Lung (tissue), 11 donors: ENCODE measurements at regions not wholly inside any gene's neighbourhood (a gene's known extent, or its start where the extent isn't known, plus 50 kb on each side); places are given as distances from the start of the nearest gene placed in this dataset.

Experiments used
- ATAC-seq: fragments of 200-7000 bp; cut with Tn5 transposase; one replicate; pipeline ENCODE4 v1.9.1; 2020; ENCODE audit warnings: moderate number of reproducible peaks; ENCODE audit not compliant: insufficient read depth, low FRiP score
- DNase-seq, 3 donors: peaks; one replicate each; pipeline ENCODE4 v3.0.0-alpha.2; 2013 to 2017
- H3K27ac ChIP-seq, 2 donors: one replicate each; pipeline ENCODE4 v1.5.1; 2013; ENCODE audit warnings: mild to moderate bottlenecking in 2 of 2, moderate library complexity in 2 of 2, control low read depth in 1 of 2, inconsistent platforms in 1 of 2, low read depth in 1 of 2, low read length in 1 of 2
- H3K27me3 ChIP-seq, 3 donors: one replicate each; pipeline ENCODE4 v1.5.1; 2013; ENCODE audit warnings: low read length in 2 of 3; ENCODE audit not compliant: control insufficient read depth in 3 of 3, insufficient read depth in 3 of 3
- H3K36me3 ChIP-seq, 4 donors: one replicate each; pipeline ENCODE4 v1.5.1; 2013; ENCODE audit warnings: low read length in 4 of 4, mild to moderate bottlenecking in 1 of 4, moderate library complexity in 1 of 4; ENCODE audit not compliant: control insufficient read depth in 4 of 4, insufficient read depth in 4 of 4
- H3K4me1 ChIP-seq, 5 donors: one replicate each; pipeline ENCODE4 v1.5.1; 2013; ENCODE audit warnings: low read length in 5 of 5, mild to moderate bottlenecking in 2 of 5, moderate library complexity in 1 of 5; ENCODE audit not compliant: control insufficient read depth in 5 of 5, insufficient read depth in 5 of 5
- H3K4me3 ChIP-seq: one replicate; pipeline ENCODE4 v1.5.1; 2013; ENCODE audit warnings: mild to moderate bottlenecking, control low read depth, moderate library complexity
- H3K9ac ChIP-seq, 2 donors: one replicate each; pipeline ENCODE4 v1.5.1; 2013; ENCODE audit warnings: low read length in 2 of 2, control low read depth in 1 of 2; ENCODE audit not compliant: insufficient read depth in 1 of 2
- H3K9me3 ChIP-seq, 4 donors: one replicate each; pipeline ENCODE4 v1.5.1; 2013; ENCODE audit warnings: low read length in 3 of 4, mild to moderate bottlenecking in 1 of 4, moderate library complexity in 1 of 4; ENCODE audit not compliant: control insufficient read depth in 4 of 4, insufficient read depth in 3 of 4
- WGBS, 2 donors: extraction: QIAGEN DNeasy Blood & Tissue Kit; methylation state at CpG; one replicate each; pipeline ENCODE4 v1.1.7; 2013; 5-methylcytosine and 5-hydroxymethylcytosine counted together
- TF ChIP-seq, protein P1 (sequence below): IDR thresholded peaks from 2 replicates; pipeline ENCODE4 v1.5.1; 2012; ENCODE audit warnings: mild to moderate bottlenecking; ENCODE audit errors: control extremely low read depth, extremely low read depth
- donor health status: control.
- donor health status: control.
- donor health status: Bipolar disorder and iron deficiency.
- donor health status: healthy.
- donor health status: DM: yes; HTN: yes; CAD: no.

DNA sequence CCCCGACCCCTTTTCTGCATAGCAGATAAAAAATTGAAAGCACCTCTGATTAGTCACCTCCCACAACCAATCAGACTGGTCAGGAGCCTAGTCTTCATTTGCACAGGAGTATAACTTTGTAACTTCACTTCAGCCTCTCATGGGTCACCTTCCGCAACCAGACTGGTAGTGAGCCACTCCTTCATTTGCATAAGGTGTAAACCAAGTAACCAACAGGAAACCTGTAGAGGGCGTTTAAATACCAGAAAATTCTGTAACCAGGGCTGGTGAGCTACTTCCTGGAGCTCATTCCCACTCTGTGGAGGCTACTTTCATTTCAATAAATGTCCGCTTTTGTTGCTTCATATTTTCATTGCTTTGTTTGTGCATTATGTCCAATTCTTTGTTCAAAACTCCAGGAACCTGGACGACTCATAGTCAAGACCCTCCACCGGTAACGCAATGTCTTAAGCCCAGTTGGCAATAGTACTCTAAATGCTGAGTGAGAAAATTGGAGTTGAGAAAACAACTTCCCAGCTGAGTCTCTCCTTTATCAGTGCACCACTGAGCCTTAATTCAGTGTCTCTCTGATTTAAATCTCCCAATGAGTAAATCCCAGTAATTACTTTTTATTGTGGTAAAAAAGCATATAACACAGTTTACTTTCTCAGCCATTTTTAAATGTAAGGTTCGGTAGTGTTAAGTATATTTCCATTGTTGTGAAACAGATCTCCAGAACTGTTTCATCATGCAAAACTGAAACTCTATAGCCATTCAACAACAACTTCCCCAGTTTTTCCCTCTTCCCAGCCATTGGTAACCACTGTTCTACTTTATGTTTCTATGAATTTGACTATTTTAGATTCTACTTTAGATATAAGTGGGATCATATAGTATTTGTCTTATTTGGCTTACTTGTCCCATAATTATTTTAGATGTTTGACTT lies 392.7 kb upstream of the SLC8A1 start:
- Histone ChIP-seq H3K4me3 (no peak overlapping the region), H3K9ac (no peak overlapping the region), H3K4me1 (no peaks in the 10 kb centered on the region), H3K36me3 (no peaks in the 10 kb centered on the region), H3K27me3 (no peaks in the 10 kb centered on the region), H3K27ac (no peak overlapping the region), H3K9me3 (no peaks in the 10 kb centered on the region)
- 65 to 88% methylated on average over 8 of the region's 8 CpGs for WGBS, 2 donors
- DNase-seq = peak in 1 of 3 donors; percentile 4
- TF ChIP-seq, protein P1, sequence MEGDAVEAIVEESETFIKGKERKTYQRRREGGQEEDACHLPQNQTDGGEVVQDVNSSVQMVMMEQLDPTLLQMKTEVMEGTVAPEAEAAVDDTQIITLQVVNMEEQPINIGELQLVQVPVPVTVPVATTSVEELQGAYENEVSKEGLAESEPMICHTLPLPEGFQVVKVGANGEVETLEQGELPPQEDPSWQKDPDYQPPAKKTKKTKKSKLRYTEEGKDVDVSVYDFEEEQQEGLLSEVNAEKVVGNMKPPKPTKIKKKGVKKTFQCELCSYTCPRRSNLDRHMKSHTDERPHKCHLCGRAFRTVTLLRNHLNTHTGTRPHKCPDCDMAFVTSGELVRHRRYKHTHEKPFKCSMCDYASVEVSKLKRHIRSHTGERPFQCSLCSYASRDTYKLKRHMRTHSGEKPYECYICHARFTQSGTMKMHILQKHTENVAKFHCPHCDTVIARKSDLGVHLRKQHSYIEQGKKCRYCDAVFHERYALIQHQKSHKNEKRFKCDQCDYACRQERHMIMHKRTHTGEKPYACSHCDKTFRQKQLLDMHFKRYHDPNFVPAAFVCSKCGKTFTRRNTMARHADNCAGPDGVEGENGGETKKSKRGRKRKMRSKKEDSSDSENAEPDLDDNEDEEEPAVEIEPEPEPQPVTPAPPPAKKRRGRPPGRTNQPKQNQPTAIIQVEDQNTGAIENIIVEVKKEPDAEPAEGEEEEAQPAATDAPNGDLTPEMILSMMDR = no peak
- ATAC-seq = peak; percentile 82

DNA sequence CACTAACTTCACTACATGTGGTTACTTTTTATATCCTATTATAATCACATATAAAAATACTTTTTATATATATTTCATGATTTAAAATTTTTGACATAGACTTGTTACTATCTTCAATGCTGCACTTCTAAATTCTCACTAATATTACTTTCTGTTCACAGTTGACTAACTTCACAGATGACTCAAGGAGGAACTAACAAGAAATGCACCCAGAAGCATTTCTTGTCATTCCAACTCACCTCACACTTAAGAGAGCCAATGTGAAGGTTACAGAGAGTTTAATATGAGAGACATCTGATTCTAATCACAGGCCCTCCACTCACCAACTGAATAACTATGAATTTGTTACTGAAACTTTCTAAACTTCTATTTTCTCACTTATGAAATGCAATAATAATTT lies 399.8 kb upstream of the SLC8A1 start:
- H3K4me3 ChIP-seq = no peak overlapping the region
- no peak for ATAC-seq

DNA sequence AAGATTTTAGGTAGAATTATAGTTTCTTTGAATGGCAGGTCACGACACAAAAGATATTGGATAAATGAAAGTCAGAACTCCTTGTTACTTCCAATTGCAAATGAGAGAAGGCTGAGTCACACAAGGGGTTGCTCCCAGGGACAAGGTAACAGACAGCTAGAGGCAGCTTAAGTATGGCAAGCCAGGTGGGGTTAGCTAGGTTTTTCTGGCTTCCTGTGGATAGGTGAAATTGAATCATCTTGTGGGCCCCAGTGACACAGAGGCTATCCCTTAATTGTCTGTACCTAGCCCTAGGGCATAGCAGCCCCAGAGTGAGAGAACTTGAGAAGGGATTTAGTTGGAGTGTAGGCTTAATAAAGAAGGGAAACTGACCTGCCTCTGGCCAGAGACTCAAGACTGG lies 407.7 kb upstream of the SLC8A1 start:
- no peaks in the 10 kb centered on the region for H3K36me3 ChIP-seq
- H3K27me3 ChIP-seq = no peaks in the 10 kb centered on the region
- no peaks in the 10 kb centered on the region for H3K9me3 ChIP-seq
- H3K27ac ChIP-seq = no peak overlapping the region
- DNase-seq = no peak
- 92 to 96% methylated on average over 1 of the region's 1 CpG for WGBS, 2 donors
- H3K4me3 ChIP-seq = no peak overlapping the region
- ATAC-seq = no peak
- no peak overlapping the region for H3K9ac ChIP-seq
- H3K4me1 ChIP-seq = no peaks in the 10 kb centered on the region
- TF ChIP-seq, protein P1 = no peak

More for the DNA sequence above, 399.8 kb upstream of the SLC8A1 start:
- H3K9ac ChIP-seq = no peak overlapping the region
- H3K4me1 ChIP-seq = no peaks in the 10 kb centered on the region
- no peaks in the 10 kb centered on the region for H3K9me3 ChIP-seq
- TF ChIP-seq, protein P1 = no peak
- no peaks in the 10 kb centered on the region for H3K27me3 ChIP-seq
- H3K27ac ChIP-seq = no peak overlapping the region
- no peak for DNase-seq
- no peaks in the 10 kb centered on the region for H3K36me3 ChIP-seq

DNA sequence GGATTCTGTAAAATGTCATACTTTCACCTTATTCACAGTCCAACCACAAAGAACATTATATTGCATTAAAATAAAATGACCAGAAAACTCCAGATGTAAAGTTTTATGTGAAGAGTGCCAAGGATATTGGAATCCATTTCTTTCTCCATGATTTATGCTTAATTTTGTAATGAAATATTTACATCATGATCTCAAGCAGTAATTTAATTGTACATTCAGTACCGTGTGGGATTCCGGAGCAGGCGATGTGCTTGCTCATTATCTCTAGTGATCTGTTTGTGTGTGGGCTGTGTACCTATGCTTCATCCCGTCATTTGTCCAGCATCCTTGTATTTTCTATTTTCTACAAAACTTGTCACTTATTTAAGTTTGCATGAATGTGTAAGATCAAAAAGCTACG lies 415.9 kb upstream of the SLC8A1 start:
- DNase-seq = no peak
- H3K4me1 ChIP-seq = no peaks in the 10 kb centered on the region
- no peak for ATAC-seq
- 79 to 92% methylated on average over 5 of the region's 5 CpGs for WGBS, 2 donors
- H3K9me3 ChIP-seq = no peaks in the 10 kb centered on the region
- H3K27me3 ChIP-seq = no peaks in the 10 kb centered on the region
- H3K27ac ChIP-seq = no peak overlapping the region
- no peak overlapping the region for H3K4me3 ChIP-seq
- no peak overlapping the region for H3K9ac ChIP-seq
- no peaks in the 10 kb centered on the region for H3K36me3 ChIP-seq
- TF ChIP-seq, protein P1 = no peak
